ENCODE measurements at regions not wholly inside any gene's neighbourhood (a gene's known extent, or its start where the extent isn't known, plus 50 kb on each side); places are given as distances from the start of the nearest gene placed in this dataset.

GRCh38 chr1:218494449-218494852 lies 149.3 kb downstream of the TGFB2 start:
- 46 to 56% methylated on average over 2 of the region's 2 CpGs for WGBS, 2 donors
- TF ChIP-seq CTCF (IDR thresholded peaks at IDR 0.05): no peak
- FAIRE-seq (no peak), DNase-seq (no peak), ATAC-seq (no peak)
- H3K9me3 ChIP-seq: no peaks in the 10 kb centered on the region
- H3K4me1 ChIP-seq: no peaks in the 10 kb centered on the region
- no peaks in the 10 kb centered on the region for H3K27me3 ChIP-seq
- intact Hi-C loops (cut with DNase I): no loop called here
- H3K36me3 ChIP-seq: no peaks in the 10 kb centered on the region
- no peak overlapping the region for H3K4me3 ChIP-seq
- H3K27ac ChIP-seq: no peak overlapping the region

GRCh38 chr1:218495931-218496330 lies 150.8 kb downstream of the TGFB2 start:
- TF ChIP-seq CTCF (IDR thresholded peaks at IDR 0.05): no peak
- ATAC-seq: no peak
- DNase-seq: no peak

GRCh38 chr1:218496561-218496960 lies 151.4 kb downstream of the TGFB2 start:
- no peaks in the 10 kb centered on the region for H3K27me3 ChIP-seq
- 63 to 92% methylated on average over 2 of the region's 2 CpGs for WGBS, 2 donors
- intact Hi-C loops (cut with DNase I): loop anchor here in 1 of 3 donors (5.0 kb wide), 1 partner anchor 81 kb away; no protein-coding TSS in a partner anchor
- FAIRE-seq (no peak), ATAC-seq (peak in 2 of 4 donors; percentile 48 to 54), DNase-seq (no peak)
- H3K36me3 ChIP-seq: no peaks in the 10 kb centered on the region
- H3K27ac ChIP-seq: no peak overlapping the region
- H3K4me3 ChIP-seq: no peak overlapping the region
- no peak for TF ChIP-seq CTCF (IDR thresholded peaks at IDR 0.05)
- no peaks in the 10 kb centered on the region for H3K9me3 ChIP-seq
- no peaks in the 10 kb centered on the region for H3K4me1 ChIP-seq

More at GRCh38 chr1:218495931-218496330, 150.8 kb downstream of the TGFB2 start:
- H3K27me3 ChIP-seq: no peaks in the 10 kb centered on the region
- H3K4me3 ChIP-seq: no peak overlapping the region
- no peaks in the 10 kb centered on the region for H3K9me3 ChIP-seq
- no peaks in the 10 kb centered on the region for H3K4me1 ChIP-seq
- no peak for FAIRE-seq
- 47 to 66% methylated on average over 3 of the region's 3 CpGs for WGBS, 2 donors
- intact Hi-C loops (cut with DNase I): loop anchor here in 1 of 3 donors (5.0 kb wide), 1 partner anchor 81 kb away; no protein-coding TSS in a partner anchor
- no peak overlapping the region for H3K27ac ChIP-seq
- no peaks in the 10 kb centered on the region for H3K36me3 ChIP-seq

- Histone ChIP-seq H3K27ac (peak overlapping the region in 3 of 4 donors; percentile 4 to 61 (median 57)), H3K4me3 (peak overlapping the region in 1 of 4 donors; percentile 18), H3K9me3 (no peaks in the 10 kb centered on the region), H3K27me3 (no peaks in the 10 kb centered on the region), H3K36me3 (no peaks in the 10 kb centered on the region), H3K4me1 (no peaks in the 10 kb centered on the region)
- FAIRE-seq (no peak), DNase-seq (no peak), ATAC-seq (peak in 3 of 4 donors; percentile 60 to 68 (median 64))
- WGBS, 2 donors: 47 to 50% methylated on average over 8 of the region's 8 CpGs
- intact Hi-C loops (cut with DNase I): loop anchor here in 1 of 3 donors (5.0 kb wide), 1 partner anchor 79 kb away; no protein-coding TSS in a partner anchor
- no peak for TF ChIP-seq CTCF (IDR thresholded peaks at IDR 0.05)
These were observed 153.2 kb downstream of the TGFB2 start for GRCh38 chr1:218498056-218498938.

All from pancreas (tissue), 10 donors.